IPS-NIHi7 (cell line): ENCODE measurements at regions not wholly inside any gene's neighbourhood (a gene's known extent, or its start where the extent isn't known, plus 50 kb on each side); places are given as distances from the start of the nearest gene placed in this dataset.

ENCODE experiments used
- DNase-seq: peaks from one replicate; pipeline ENCODE4 v3.0.0; 2012; ENCODE audit warnings: mixed read lengths; ENCODE audit errors: extremely low spot score

- DNase-seq: no peak
These were observed 99.1 kb upstream of the SEMA6D start for GRCh38 chr15:47618241-47618640.

DNA sequence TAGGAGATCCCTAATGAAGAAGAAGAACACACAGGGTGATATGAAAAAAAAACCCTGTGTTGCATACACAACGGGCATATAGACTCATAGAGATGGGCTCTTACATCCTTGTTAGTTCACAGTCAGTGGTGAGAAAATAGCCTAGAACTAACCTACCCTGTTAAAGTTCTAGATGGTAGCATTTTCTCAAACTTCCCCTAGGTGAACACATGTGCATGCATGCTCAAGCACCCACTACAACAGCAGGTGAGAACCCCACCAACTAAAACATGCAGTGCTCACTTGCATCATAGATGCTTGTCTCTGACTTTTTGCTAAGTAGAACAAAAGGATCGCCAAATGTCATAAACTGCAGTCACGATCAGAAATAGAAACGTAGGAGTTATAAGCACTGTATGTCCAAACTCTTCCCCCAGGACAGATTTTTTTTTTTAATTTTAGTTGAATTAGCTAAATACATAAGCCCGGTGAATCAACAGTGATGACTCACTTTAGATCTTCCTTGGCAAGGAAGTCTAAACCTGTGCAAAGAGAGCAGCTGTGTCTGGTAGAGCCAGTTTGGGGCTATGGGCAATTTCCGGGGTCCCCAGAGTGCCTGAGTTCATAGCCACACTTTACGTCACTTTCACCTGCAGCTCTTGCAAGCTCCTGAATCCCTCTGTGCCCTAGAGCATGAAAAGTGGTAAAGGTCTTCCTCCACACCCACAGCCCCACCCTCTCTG is 96.2 kb upstream of the SEMA6D start:
- DNase-seq: no peak

GRCh38 chr15:47622055-47622454 is 95.2 kb upstream of the SEMA6D start:
- DNase-seq: no peak

DNA sequence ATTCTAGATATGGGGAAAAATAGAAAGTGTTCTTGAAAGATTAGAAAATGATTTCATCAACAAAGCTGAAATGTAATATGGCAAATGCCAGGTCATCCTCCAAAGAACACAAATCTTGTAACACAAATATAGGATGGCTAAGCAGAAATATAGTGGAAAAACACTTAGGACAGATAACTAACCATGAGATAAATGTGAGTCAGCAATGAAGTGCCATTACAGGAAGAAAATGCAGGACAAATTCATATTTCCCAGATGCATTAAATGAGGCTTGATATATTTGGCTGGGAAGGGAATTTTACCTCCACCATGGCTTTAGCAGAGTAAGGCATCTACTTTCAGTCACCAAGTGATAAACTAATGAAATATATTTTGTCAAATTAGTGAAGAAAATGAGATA is 92.8 kb upstream of the SEMA6D start:
- no peak for DNase-seq

DNA sequence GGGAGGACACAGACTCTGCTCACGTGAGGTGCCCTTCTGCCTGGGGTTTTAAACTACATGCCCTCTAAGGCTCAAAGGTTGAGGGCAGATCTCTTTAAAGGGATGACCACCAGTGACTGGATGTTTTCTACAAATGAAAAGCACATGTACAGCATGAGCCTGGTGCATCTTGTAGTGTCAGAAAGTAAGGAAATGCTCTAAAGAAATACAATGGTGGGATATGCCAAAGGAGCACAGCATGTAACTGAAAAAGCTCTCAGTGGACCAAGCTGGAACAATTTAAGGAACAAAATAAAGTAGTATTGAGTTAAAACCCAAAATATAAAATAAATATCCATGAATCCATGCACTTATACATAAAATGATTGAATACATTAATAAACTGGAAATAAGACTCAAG is 78.3 kb upstream of the SEMA6D start:
- no peak for DNase-seq

- DNase-seq: no peak
These were observed 77.2 kb upstream of the SEMA6D start for GRCh38 chr15:47640079-47640478.

- DNase-seq: no peak
These were observed 76.4 kb upstream of the SEMA6D start for GRCh38 chr15:47640901-47641300.

GRCh38 chr15:47644722-47645121 is 72.6 kb upstream of the SEMA6D start:
- no peak for DNase-seq

- no peak for DNase-seq
These were observed 66.7 kb upstream of the SEMA6D start for GRCh38 chr15:47650564-47650963.

- no peak for DNase-seq
These were observed 65.0 kb upstream of the SEMA6D start for GRCh38 chr15:47652328-47652727.

- no peak for DNase-seq
These were observed 64.5 kb upstream of the SEMA6D start for GRCh38 chr15:47652844-47653243.

- DNase-seq: no peak
These were observed 55.6 kb upstream of the SEMA6D start for GRCh38 chr15:47661661-47662180.

DNA sequence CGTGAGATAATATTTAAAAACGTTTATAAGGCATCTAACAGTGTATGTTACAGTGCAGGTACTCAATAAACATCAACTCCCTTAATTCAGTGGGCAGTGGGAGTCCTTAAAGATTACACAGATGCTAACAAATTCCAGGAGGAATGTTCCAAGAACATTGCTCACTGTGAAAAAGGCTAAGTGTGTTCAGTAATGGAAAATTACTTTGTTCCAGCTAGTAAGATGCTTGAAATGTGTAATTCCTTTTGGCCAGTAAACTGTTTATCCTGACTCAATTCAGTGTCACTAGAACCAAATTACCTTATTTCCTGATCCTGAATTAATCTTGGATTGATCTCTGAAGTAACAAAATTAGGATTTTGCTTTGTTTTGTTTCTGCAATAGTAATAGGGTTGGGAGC is 54.2 kb upstream of the SEMA6D start:
- DNase-seq: no peak
